ENCODE measurements at regions not wholly inside any gene's neighbourhood (a gene's known extent, or its start where the extent isn't known, plus 50 kb on each side); places are given as distances from the start of the nearest gene placed in this dataset.

GRCh38 chr6:88365230-88365629 is 199.1 kb upstream of the CNR1 start:
- no peak for TF ChIP-seq CTCF (conservative IDR thresholded peaks at IDR 0.05; ENCODE audit: low read depth in 2 of 2)
- TF ChIP-seq CREB1 (CRISPR knock-in tag; IDR thresholded peaks at IDR 0.05; ENCODE audit: low read depth), result no peak
- TF ChIP-seq REST (IDR thresholded peaks at IDR 0.05; ENCODE audit: unreplicated experiment), result no peak
- no peak for TF ChIP-seq EZH2 (IDR thresholded peaks at IDR 0.05; ENCODE audit: low read depth, unreplicated experiment)
- TF ChIP-seq ZNF331 (CRISPR knock-in tag; IDR thresholded peaks at IDR 0.05; ENCODE audit: low read depth), result no peak
- no peak for TF ChIP-seq STAT1 (IDR thresholded peaks at IDR 0.05; ENCODE audit: unreplicated experiment)
- no peak for TF ChIP-seq EZH2phosphoT487 (IDR thresholded peaks at IDR 0.05; ENCODE audit: unreplicated experiment)
- no peak for TF ChIP-seq JUNB (IDR thresholded peaks at IDR 0.05; ENCODE audit: unreplicated experiment)
- TF ChIP-seq POLR2AphosphoS5 (IDR thresholded peaks at IDR 0.05; ENCODE audit: low read depth), result no peak
- TF ChIP-seq, protein P1, sequence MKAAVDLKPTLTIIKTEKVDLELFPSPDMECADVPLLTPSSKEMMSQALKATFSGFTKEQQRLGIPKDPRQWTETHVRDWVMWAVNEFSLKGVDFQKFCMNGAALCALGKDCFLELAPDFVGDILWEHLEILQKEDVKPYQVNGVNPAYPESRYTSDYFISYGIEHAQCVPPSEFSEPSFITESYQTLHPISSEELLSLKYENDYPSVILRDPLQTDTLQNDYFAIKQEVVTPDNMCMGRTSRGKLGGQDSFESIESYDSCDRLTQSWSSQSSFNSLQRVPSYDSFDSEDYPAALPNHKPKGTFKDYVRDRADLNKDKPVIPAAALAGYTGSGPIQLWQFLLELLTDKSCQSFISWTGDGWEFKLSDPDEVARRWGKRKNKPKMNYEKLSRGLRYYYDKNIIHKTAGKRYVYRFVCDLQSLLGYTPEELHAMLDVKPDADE (IDR thresholded peaks at IDR 0.05), result no peak
- no peak for TF ChIP-seq ZNF114 (CRISPR knock-in tag; IDR thresholded peaks at IDR 0.05)
- TF ChIP-seq NANOG (IDR thresholded peaks at IDR 0.05; ENCODE audit: borderline replicate concordance), result no peak
- no peak for TF ChIP-seq ZNF462 (CRISPR knock-in tag; IDR thresholded peaks at IDR 0.05)
